Neuronal stem cell (in vitro differentiated cells): ENCODE measurements at regions not wholly inside any gene's neighbourhood (a gene's known extent, or its start where the extent isn't known, plus 50 kb on each side); places are given as distances from the start of the nearest gene placed in this dataset.

Source experiments
- DNase-seq: peaks from one replicate; pipeline ENCODE4 v3.0.0-alpha.2; 2013; ENCODE audit warnings: low spot score
- H2AFZ ChIP-seq: one replicate; pipeline ENCODE4 v1.6.1; 2013; ENCODE audit warnings: mild to moderate bottlenecking, low read length, inconsistent platforms
- H2AK5ac ChIP-seq: 2 replicates; pipeline ENCODE4 v1.6.1; 2013; ENCODE audit warnings: low read depth, mild to moderate bottlenecking, inconsistent platforms, low read length, moderate library complexity, mixed read lengths
- H2BK120ac ChIP-seq: 2 replicates; pipeline ENCODE4 v1.6.1; 2013; ENCODE audit warnings: low read depth, mild to moderate bottlenecking, inconsistent platforms, low read length, moderate library complexity, mixed read lengths
- H2BK12ac ChIP-seq: one replicate; pipeline ENCODE4 v1.6.1; 2013; ENCODE audit warnings: low read length, inconsistent platforms
- H2BK15ac ChIP-seq: 2 replicates; pipeline ENCODE4 v1.6.1; 2013; ENCODE audit warnings: mild to moderate bottlenecking, low read length, inconsistent platforms, mixed read lengths
- H2BK5ac ChIP-seq: one replicate; pipeline ENCODE4 v1.6.1; 2013; ENCODE audit warnings: inconsistent platforms, mild to moderate bottlenecking, low read length, moderate library complexity
- H3K14ac ChIP-seq: one replicate; pipeline ENCODE4 v1.6.1; 2013; ENCODE audit warnings: low read length, inconsistent platforms
- H3K18ac ChIP-seq: 2 replicates; pipeline ENCODE4 v1.6.1; 2013; ENCODE audit warnings: low read length, inconsistent platforms
- H3K23ac ChIP-seq: 2 replicates; pipeline ENCODE4 v1.6.1; 2013; ENCODE audit warnings: low read depth, mild to moderate bottlenecking, mixed read lengths, low read length, inconsistent platforms; ENCODE audit not compliant: poor library complexity
- H3K27ac ChIP-seq: replicated peaks from 3 replicates; pipeline ENCODE4 v1.5.1; 2013; ENCODE audit warnings: low read length, inconsistent platforms
- H3K27me3 ChIP-seq, 3 experiments: 2 replicates each; pipeline ENCODE4 v1.6.1; 2013; ENCODE audit warnings: low read length in 3 of 3, mild to moderate bottlenecking in 2 of 3, inconsistent platforms in 1 of 3, low read depth in 1 of 3, mixed read lengths in 1 of 3, moderate library complexity in 1 of 3; ENCODE audit not compliant: control insufficient read depth in 3 of 3, insufficient read depth in 3 of 3
- H3K36me3 ChIP-seq, 2 donors: replicated peaks in 1 of 2; 2 replicates each; pipeline ENCODE4 v1.6.1; 2013; ENCODE audit warnings: low read length in 2 of 2; ENCODE audit not compliant: control insufficient read depth in 2 of 2, insufficient read depth in 2 of 2
- H3K4ac ChIP-seq: 2 replicates; pipeline ENCODE4 v1.6.1; 2013; ENCODE audit warnings: inconsistent platforms, mild to moderate bottlenecking, low read length, moderate library complexity
- H3K4me1 ChIP-seq, 2 donors: 1 replicate in 1 of 2; 2 replicates in 1 of 2; pipeline ENCODE4 v1.6.1; 2013; ENCODE audit warnings: low read length in 2 of 2, low read depth in 1 of 2; ENCODE audit not compliant: control insufficient read depth in 2 of 2, insufficient read depth in 1 of 2
- H3K4me2 ChIP-seq: one replicate; pipeline ENCODE4 v1.6.1; 2013; ENCODE audit warnings: mild to moderate bottlenecking, low read length, inconsistent platforms; ENCODE audit not compliant: insufficient read depth, poor library complexity, severe bottlenecking
- H3K4me3 ChIP-seq, 2 donors: 2 replicates each; pipeline ENCODE4 v1.5.1; 2013; ENCODE audit warnings: low read length in 2 of 2, mild to moderate bottlenecking in 2 of 2, inconsistent platforms in 1 of 2, moderate library complexity in 1 of 2
- H3K79me1 ChIP-seq: one replicate; pipeline ENCODE4 v1.6.1; 2013; ENCODE audit warnings: low read depth, mild to moderate bottlenecking, inconsistent platforms, low read length, moderate library complexity
- H3K9ac ChIP-seq: one replicate; pipeline ENCODE4 v1.6.1; 2013; ENCODE audit warnings: mild to moderate bottlenecking, low read depth, low read length, inconsistent platforms; ENCODE audit not compliant: poor library complexity
- H3K9me3 ChIP-seq, 2 donors: replicated peaks in 1 of 2; 2 replicates each; pipeline versions ENCODE3 to v1.6.1; 2013; ENCODE audit warnings: low read length in 2 of 2, mild to moderate bottlenecking in 2 of 2, inconsistent platforms in 1 of 2, low read depth in 1 of 2, mixed read lengths in 1 of 2, moderate library complexity in 1 of 2; ENCODE audit not compliant: control insufficient read depth in 2 of 2, insufficient read depth in 1 of 2
- H4K8ac ChIP-seq: one replicate; pipeline ENCODE4 v1.6.1; 2013; ENCODE audit warnings: low read depth, mild to moderate bottlenecking, inconsistent platforms, low read length, moderate library complexity
- H4K91ac ChIP-seq: one replicate; pipeline ENCODE4 v1.6.1; 2013; ENCODE audit warnings: low read length, low read depth, mild to moderate bottlenecking, inconsistent platforms; ENCODE audit not compliant: poor library complexity
- WGBS, 2 donors: extraction: QIAGEN DNeasy Blood & Tissue Kit; methylation state at CpG; one replicate each; pipeline ENCODE4 v1.1.7; 2013; ENCODE audit warnings: missing lambda C conversion rate in 2 of 2, mixed read lengths in 1 of 2; ENCODE audit not compliant: insufficient read length in 2 of 2, insufficient replicate concordance in 1 of 2; ENCODE audit errors: extremely low coverage in 2 of 2; 5-methylcytosine and 5-hydroxymethylcytosine counted together

GRCh38 chr3:40713306-40713705, 188.5 kb downstream of the ZNF621 start:
- no peak overlapping the region for H2BK5ac ChIP-seq
- H2AK5ac ChIP-seq = no peak overlapping the region
- H3K4me3 ChIP-seq = no peak overlapping the region
- no peak overlapping the region for H2BK15ac ChIP-seq
- H3K27me3 ChIP-seq = no peaks in the 10 kb centered on the region
- H3K36me3 ChIP-seq = no peaks in the 10 kb centered on the region
- DNase-seq = no peak
- no peak overlapping the region for H2AFZ ChIP-seq
- no peaks in the 10 kb centered on the region for H3K4me1 ChIP-seq
- H3K79me1 ChIP-seq = no peaks in the 10 kb centered on the region
- no peak overlapping the region for H3K27ac ChIP-seq
- no peak overlapping the region for H4K91ac ChIP-seq
- H2BK12ac ChIP-seq = no peak overlapping the region
- no peak overlapping the region for H3K4ac ChIP-seq
- no peak overlapping the region for H3K4me2 ChIP-seq
- H4K8ac ChIP-seq = no peak overlapping the region
- H3K9ac ChIP-seq = no peak overlapping the region
- no peak overlapping the region for H3K23ac ChIP-seq
- no peak overlapping the region for H2BK120ac ChIP-seq
- H3K18ac ChIP-seq = no peak overlapping the region
- H3K14ac ChIP-seq = no peak overlapping the region
- H3K9me3 ChIP-seq = no peaks in the 10 kb centered on the region

GRCh38 chr3:40713795-40714194, 189.0 kb downstream of the ZNF621 start:
- Histone ChIP-seq H3K79me1 (no peaks in the 10 kb centered on the region), H2AK5ac (no peak overlapping the region), H2BK15ac (no peak overlapping the region), H4K91ac (no peak overlapping the region), H3K18ac (no peak overlapping the region), H2BK12ac (no peak overlapping the region), H3K36me3 (no peaks in the 10 kb centered on the region), H2BK120ac (no peak overlapping the region), H3K4me2 (no peak overlapping the region), H3K4me3 (no peak overlapping the region), H3K4me1 (no peaks in the 10 kb centered on the region), H3K27ac (no peak overlapping the region), H3K9me3 (no peaks in the 10 kb centered on the region), H3K23ac (no peak overlapping the region), H3K27me3 (no peaks in the 10 kb centered on the region), H3K4ac (no peak overlapping the region), H4K8ac (no peak overlapping the region), H2AFZ (no peak overlapping the region), H2BK5ac (no peak overlapping the region), H3K9ac (no peak overlapping the region), H3K14ac (no peak overlapping the region)
- DNase-seq = no peak
- whole genome bisulfite sequencing, 2 donors = no CpG with 5 or more reads among the region's 6 CpGs

GRCh38 chr3:40714771-40715345, 190.1 kb downstream of the ZNF621 start:
- Histone ChIP-seq H3K18ac (no peak overlapping the region), H3K27me3 (no peaks in the 10 kb centered on the region)

GRCh38 chr3:40715551-40715950, 190.8 kb downstream of the ZNF621 start:
- DNase-seq = no peak
- Histone ChIP-seq H3K18ac (no peak overlapping the region), H3K27ac (no peak overlapping the region), H3K4me3 (no peak overlapping the region), H3K79me1 (no peaks in the 10 kb centered on the region), H3K9ac (no peak overlapping the region), H3K4me2 (no peak overlapping the region), H3K36me3 (no peaks in the 10 kb centered on the region), H3K14ac (no peak overlapping the region), H3K4me1 (no peaks in the 10 kb centered on the region), H3K23ac (no peak overlapping the region), H4K91ac (no peak overlapping the region), H3K27me3 (no peaks in the 10 kb centered on the region), H3K9me3 (no peaks in the 10 kb centered on the region), H4K8ac (no peak overlapping the region), H3K4ac (no peak overlapping the region), H2AFZ (no peak overlapping the region), H2BK12ac (no peak overlapping the region), H2AK5ac (no peak overlapping the region), H2BK5ac (no peak overlapping the region), H2BK120ac (no peak overlapping the region), H2BK15ac (no peak overlapping the region)

More at GRCh38 chr3:40714771-40715345, 190.1 kb downstream of the ZNF621 start:
- Histone ChIP-seq H3K4me1 (no peaks in the 10 kb centered on the region), H2BK120ac (no peak overlapping the region), H4K8ac (no peak overlapping the region), H3K4ac (no peak overlapping the region), H3K14ac (no peak overlapping the region), H3K79me1 (no peaks in the 10 kb centered on the region), H2BK5ac (no peak overlapping the region), H3K36me3 (no peaks in the 10 kb centered on the region), H2BK15ac (no peak overlapping the region), H4K91ac (no peak overlapping the region), H3K9ac (no peak overlapping the region), H2AFZ (no peak overlapping the region), H3K27ac (no peak overlapping the region), H2BK12ac (no peak overlapping the region), H2AK5ac (no peak overlapping the region), H3K4me2 (no peak overlapping the region), H3K9me3 (no peaks in the 10 kb centered on the region), H3K4me3 (no peak overlapping the region), H3K23ac (no peak overlapping the region)
- no CpG with 5 or more reads among the region's 10 CpGs for WGBS, 2 donors
- DNase-seq = no peak
